Neural cell (in vitro differentiated cells): ENCODE measurements at regions not wholly inside any gene's neighbourhood (a gene's known extent, or its start where the extent isn't known, plus 50 kb on each side); places are given as distances from the start of the nearest gene placed in this dataset.

Experiments used
- H2AFZ ChIP-seq: fragments of 200-600, 300-800 bp; sonication (generic), shearing (Covaris generic); 2 replicates; pipeline ENCODE4 v1.6.0; 2014; ENCODE audit warnings: low read depth, mild to moderate bottlenecking, antibody characterized with exemption, low read length, moderate library complexity
- H3F3A ChIP-seq: fragments of 200-600 bp; shearing (Covaris generic); 2 replicates; pipeline ENCODE4 v1.6.1; 2016; ENCODE audit warnings: mild to moderate bottlenecking, moderate library complexity, mixed read lengths, antibody characterized with exemption, low read length; ENCODE audit not compliant: insufficient read depth, poor library complexity, severe bottlenecking
- H3K27ac ChIP-seq: fragments of 200-600, 300-800 bp; sonication (generic), shearing (Covaris generic); 2 replicates; pipeline ENCODE4 v1.5.1; 2014; ENCODE audit warnings: mild to moderate bottlenecking, low read length, moderate library complexity
- H3K27me3 ChIP-seq: fragments of 300-800, 200-600 bp; sonication (generic), shearing (Covaris generic); 2 replicates; pipeline ENCODE4 v1.6.0; 2014; ENCODE audit warnings: mild to moderate bottlenecking, low read depth, low read length, moderate library complexity; ENCODE audit not compliant: insufficient read depth
- H3K36me3 ChIP-seq: fragments of 300-800, 200-600 bp; sonication (generic), shearing (Covaris generic); 2 replicates; pipeline ENCODE4 v1.5.1; 2014; ENCODE audit warnings: mild to moderate bottlenecking, antibody characterized with exemption, low read length, moderate library complexity; ENCODE audit not compliant: insufficient read depth
- H3K4me2 ChIP-seq: fragments of 300-800, 200-600 bp; sonication (generic), shearing (Covaris generic); 2 replicates; pipeline ENCODE4 v1.6.0; 2014; ENCODE audit warnings: mild to moderate bottlenecking, low read length
- H3K4me3 ChIP-seq: fragments of 300-800, 200-600 bp; sonication (generic), shearing (Covaris generic); 2 replicates; pipeline ENCODE4 v1.5.1; 2014; ENCODE audit warnings: mild to moderate bottlenecking, low read length, moderate library complexity
- H3K79me2 ChIP-seq: fragments of 200-600 bp; shearing (Covaris generic); replicated peaks from 2 replicates; pipeline ENCODE4 v1.6.0; 2014; ENCODE audit warnings: mild to moderate bottlenecking, low read length, moderate library complexity; ENCODE audit not compliant: insufficient read depth
- H3K9ac ChIP-seq: fragments of 300-800, 200-600 bp; sonication (generic), shearing (Covaris generic); 2 replicates; pipeline ENCODE4 v1.6.1; 2016; ENCODE audit warnings: mild to moderate bottlenecking, low read length, mixed read lengths
- H3K9me2 ChIP-seq: fragments of 200-600 bp; shearing (Covaris generic); 2 replicates; pipeline ENCODE4 v1.6.1; 2016; ENCODE audit warnings: mild to moderate bottlenecking, low read length, mixed read lengths; ENCODE audit not compliant: insufficient read depth
- H3K9me3 ChIP-seq: fragments of 200-600, 300-800 bp; sonication (generic), shearing (Covaris generic); 2 replicates; pipeline ENCODE4 v1.6.1; 2016; ENCODE audit warnings: mild to moderate bottlenecking, mixed run types, low read length, moderate library complexity, mixed read lengths
- H4K20me1 ChIP-seq: fragments of 200-600 bp; shearing (Covaris generic); 2 replicates; pipeline ENCODE4 v1.6.1; 2016; ENCODE audit warnings: mild to moderate bottlenecking, mixed run types; ENCODE audit not compliant: insufficient read depth
- EP300 ChIP-seq: fragments of 450-650 bp; conservative IDR thresholded peaks from 2 replicates; pipeline ENCODE4 v1.6.1; 2014; ENCODE audit warnings: antibody characterized with exemption, mild to moderate bottlenecking, moderate library complexity; ENCODE audit not compliant: poor library complexity, severe bottlenecking
- EZH2 ChIP-seq: fragments of 200-600, 300-800 bp; shearing (Covaris generic), sonication (generic); IDR thresholded peaks from 2 replicates; pipeline ENCODE4 v1.6.1; 2014; ENCODE audit warnings: antibody characterized with exemption, low read length, borderline replicate concordance, mild to moderate bottlenecking; ENCODE audit not compliant: insufficient read depth, poor library complexity, severe bottlenecking
- MXI1 ChIP-seq: fragments of 450-650 bp; conservative IDR thresholded peaks from 2 replicates; pipeline ENCODE4 v1.6.1; 2014; ENCODE audit warnings: antibody characterized with exemption, mild to moderate bottlenecking; ENCODE audit not compliant: poor library complexity, severe bottlenecking
- POLR2AphosphoS5 ChIP-seq: IDR thresholded peaks from 2 replicates; pipeline ENCODE4 v1.6.1; 2012
- RAD21 ChIP-seq: fragments of 450-650 bp; conservative IDR thresholded peaks from 2 replicates; pipeline ENCODE4 v1.6.1; 2014; ENCODE audit warnings: antibody characterized with exemption, mild to moderate bottlenecking, moderate library complexity
- SMC3 ChIP-seq: fragments of 450-650 bp; conservative IDR thresholded peaks from 2 replicates; pipeline ENCODE4 v1.6.1; 2014; ENCODE audit warnings: antibody characterized with exemption, mild to moderate bottlenecking, moderate library complexity; ENCODE audit not compliant: poor library complexity
- TAF1 ChIP-seq: IDR thresholded peaks from 2 replicates; pipeline ENCODE4 v1.6.1; 2012; ENCODE audit warnings: low read depth
- TF ChIP-seq, protein P1 (sequence below): fragments of 450-650 bp; IDR thresholded peaks from 2 replicates; pipeline ENCODE4 v1.5.1; 2014; ENCODE audit warnings: antibody characterized with exemption, mild to moderate bottlenecking, moderate library complexity; ENCODE audit not compliant: poor library complexity, severe bottlenecking
- TF ChIP-seq, protein P2 (sequence below): IDR thresholded peaks from 2 replicates; pipeline ENCODE4 v1.6.1; 2012; ENCODE audit warnings: borderline replicate concordance

GRCh38 chr10:44818041-44818649, 93.0 kb upstream of the TMEM72 start:
- Histone ChIP-seq H3K27ac (no peak overlapping the region), H3K4me2 (no peak overlapping the region), H3K27me3 (no peaks in the 10 kb centered on the region), H3F3A (no peaks in the 10 kb centered on the region), H2AFZ (no peak overlapping the region), H3K4me3 (no peak overlapping the region), H3K36me3 (no peaks in the 10 kb centered on the region), H3K79me2 (no peaks in the 10 kb centered on the region), H4K20me1 (no peaks in the 10 kb centered on the region), H3K9ac (no peak overlapping the region), H3K9me2 (no peaks in the 10 kb centered on the region), H3K9me3 (no peaks in the 10 kb centered on the region)
- no peak for TF ChIP-seq POLR2AphosphoS5
- TF ChIP-seq MXI1: no peak
- TF ChIP-seq EZH2: no peak
- no peak for TF ChIP-seq RAD21
- TF ChIP-seq, protein P1, sequence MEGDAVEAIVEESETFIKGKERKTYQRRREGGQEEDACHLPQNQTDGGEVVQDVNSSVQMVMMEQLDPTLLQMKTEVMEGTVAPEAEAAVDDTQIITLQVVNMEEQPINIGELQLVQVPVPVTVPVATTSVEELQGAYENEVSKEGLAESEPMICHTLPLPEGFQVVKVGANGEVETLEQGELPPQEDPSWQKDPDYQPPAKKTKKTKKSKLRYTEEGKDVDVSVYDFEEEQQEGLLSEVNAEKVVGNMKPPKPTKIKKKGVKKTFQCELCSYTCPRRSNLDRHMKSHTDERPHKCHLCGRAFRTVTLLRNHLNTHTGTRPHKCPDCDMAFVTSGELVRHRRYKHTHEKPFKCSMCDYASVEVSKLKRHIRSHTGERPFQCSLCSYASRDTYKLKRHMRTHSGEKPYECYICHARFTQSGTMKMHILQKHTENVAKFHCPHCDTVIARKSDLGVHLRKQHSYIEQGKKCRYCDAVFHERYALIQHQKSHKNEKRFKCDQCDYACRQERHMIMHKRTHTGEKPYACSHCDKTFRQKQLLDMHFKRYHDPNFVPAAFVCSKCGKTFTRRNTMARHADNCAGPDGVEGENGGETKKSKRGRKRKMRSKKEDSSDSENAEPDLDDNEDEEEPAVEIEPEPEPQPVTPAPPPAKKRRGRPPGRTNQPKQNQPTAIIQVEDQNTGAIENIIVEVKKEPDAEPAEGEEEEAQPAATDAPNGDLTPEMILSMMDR: no peak
- TF ChIP-seq TAF1: no peak
- TF ChIP-seq, protein P2, sequence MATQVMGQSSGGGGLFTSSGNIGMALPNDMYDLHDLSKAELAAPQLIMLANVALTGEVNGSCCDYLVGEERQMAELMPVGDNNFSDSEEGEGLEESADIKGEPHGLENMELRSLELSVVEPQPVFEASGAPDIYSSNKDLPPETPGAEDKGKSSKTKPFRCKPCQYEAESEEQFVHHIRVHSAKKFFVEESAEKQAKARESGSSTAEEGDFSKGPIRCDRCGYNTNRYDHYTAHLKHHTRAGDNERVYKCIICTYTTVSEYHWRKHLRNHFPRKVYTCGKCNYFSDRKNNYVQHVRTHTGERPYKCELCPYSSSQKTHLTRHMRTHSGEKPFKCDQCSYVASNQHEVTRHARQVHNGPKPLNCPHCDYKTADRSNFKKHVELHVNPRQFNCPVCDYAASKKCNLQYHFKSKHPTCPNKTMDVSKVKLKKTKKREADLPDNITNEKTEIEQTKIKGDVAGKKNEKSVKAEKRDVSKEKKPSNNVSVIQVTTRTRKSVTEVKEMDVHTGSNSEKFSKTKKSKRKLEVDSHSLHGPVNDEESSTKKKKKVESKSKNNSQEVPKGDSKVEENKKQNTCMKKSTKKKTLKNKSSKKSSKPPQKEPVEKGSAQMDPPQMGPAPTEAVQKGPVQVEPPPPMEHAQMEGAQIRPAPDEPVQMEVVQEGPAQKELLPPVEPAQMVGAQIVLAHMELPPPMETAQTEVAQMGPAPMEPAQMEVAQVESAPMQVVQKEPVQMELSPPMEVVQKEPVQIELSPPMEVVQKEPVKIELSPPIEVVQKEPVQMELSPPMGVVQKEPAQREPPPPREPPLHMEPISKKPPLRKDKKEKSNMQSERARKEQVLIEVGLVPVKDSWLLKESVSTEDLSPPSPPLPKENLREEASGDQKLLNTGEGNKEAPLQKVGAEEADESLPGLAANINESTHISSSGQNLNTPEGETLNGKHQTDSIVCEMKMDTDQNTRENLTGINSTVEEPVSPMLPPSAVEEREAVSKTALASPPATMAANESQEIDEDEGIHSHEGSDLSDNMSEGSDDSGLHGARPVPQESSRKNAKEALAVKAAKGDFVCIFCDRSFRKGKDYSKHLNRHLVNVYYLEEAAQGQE: no peak
- TF ChIP-seq EP300: no peak
- TF ChIP-seq SMC3: no peak

GRCh38 chr10:44818701-44819127, 92.4 kb upstream of the TMEM72 start:
- Histone ChIP-seq H3K9me2 (no peaks in the 10 kb centered on the region), H3K27me3 (no peaks in the 10 kb centered on the region), H3K27ac (no peak overlapping the region), H4K20me1 (no peaks in the 10 kb centered on the region), H3K4me2 (no peak overlapping the region), H3K79me2 (no peaks in the 10 kb centered on the region), H2AFZ (no peak overlapping the region), H3K9ac (no peak overlapping the region), H3K4me3 (no peak overlapping the region), H3K9me3 (no peaks in the 10 kb centered on the region), H3F3A (no peaks in the 10 kb centered on the region), H3K36me3 (no peaks in the 10 kb centered on the region)
- no peak for TF ChIP-seq SMC3
- TF ChIP-seq EP300: no peak
- TF ChIP-seq, protein P2: no peak
- TF ChIP-seq, protein P1: no peak
- TF ChIP-seq POLR2AphosphoS5: no peak
- no peak for TF ChIP-seq EZH2
- TF ChIP-seq MXI1: no peak
- TF ChIP-seq RAD21: no peak
- TF ChIP-seq TAF1: no peak
